ENCODE measurements at regions not wholly inside any gene's neighbourhood (a gene's known extent, or its start where the extent isn't known, plus 50 kb on each side); places are given as distances from the start of the nearest gene placed in this dataset.

GRCh38 chr6:103113416-103113815, 1719.9 kb downstream of the GRIK2 start:
- ChIA-PET RAD21 (ENCODE audit: unreplicated experiment) (interaction anchor here (1.1 kb wide), 1 partner anchor 9 kb away, joined by 3 read pairs; no protein-coding TSS in a partner anchor), CTCF (interaction anchor here (1.0 to 1.6 kb wide), 3 partner anchors 9 to 15 kb away, joined by 3 to 5 read pairs (median 3); no protein-coding TSS in a partner anchor), POLR2A (no interaction called here), SMC1A (ENCODE audit: uncharacterized antibody, unreplicated experiment) (interaction anchor here (1.0 to 2.0 kb wide), 2 partner anchors 11 to 33 kb away, joined by 3 to 5 read pairs; no protein-coding TSS in a partner anchor)
- Histone ChIP-seq H3K9me3 (replicated peaks; ENCODE audit: control insufficient read depth, insufficient read depth, low read length) (no peaks in the 10 kb centered on the region), H3K79me2 (ENCODE audit: control insufficient read depth, insufficient read depth, low read length) (no peaks in the 10 kb centered on the region), H3K27ac (ENCODE audit: control insufficient read depth, insufficient read depth) (no peak overlapping the region), H4K20me1 (ENCODE audit: control insufficient read depth, insufficient read depth) (no peaks in the 10 kb centered on the region), H3K9ac (ENCODE audit: control insufficient read depth, insufficient read depth, low read length) (no peak overlapping the region), H3K4me1 (ENCODE audit: control insufficient read depth, insufficient read depth, low read length) (no peaks in the 10 kb centered on the region), H3K27me3 (replicated peaks in 1 of 2; ENCODE audit: control insufficient read depth in 2 of 2, insufficient read depth in 2 of 2, low read length in 1 of 2) (no peaks in the 10 kb centered on the region), H2AFZ (ENCODE audit: control insufficient read depth, low read depth, low read length) (no peak overlapping the region), H3K4me2 (ENCODE audit: control insufficient read depth, insufficient read depth) (no peak overlapping the region), H3K4me3 (no peak overlapping the region), H3K36me3 (ENCODE audit: control insufficient read depth in 2 of 2, insufficient read depth in 2 of 2, low read length in 1 of 2) (no peaks in the 10 kb centered on the region)
- intact Hi-C loops (cut with micrococcal nuclease; ENCODE audit: unreplicated experiment): no loop called here
- ATAC-seq (peak; percentile 48), DNase-seq (ENCODE audit: low read depth, low spot score) (no peak), FAIRE-seq (no peak)
- TF ChIP-seq TCF3 (IDR thresholded peaks at IDR 0.05; ENCODE audit: borderline replicate concordance, insufficient read depth, low read depth, low read length) (no peak), SPI1 (IDR thresholded peaks at IDR 0.05; ENCODE audit: borderline replicate concordance, insufficient read depth, low read depth, low read length) (no peak), RFX5 (IDR thresholded peaks at IDR 0.05; ENCODE audit: low read depth, low read length) (no peak), SREBF2 (IDR thresholded peaks at IDR 0.05; ENCODE audit: low read length) (no peak), CEBPZ (IDR thresholded peaks at IDR 0.05; ENCODE audit: low read depth, low read length) (no peak)
- TF ChIP-seq, protein P1, sequence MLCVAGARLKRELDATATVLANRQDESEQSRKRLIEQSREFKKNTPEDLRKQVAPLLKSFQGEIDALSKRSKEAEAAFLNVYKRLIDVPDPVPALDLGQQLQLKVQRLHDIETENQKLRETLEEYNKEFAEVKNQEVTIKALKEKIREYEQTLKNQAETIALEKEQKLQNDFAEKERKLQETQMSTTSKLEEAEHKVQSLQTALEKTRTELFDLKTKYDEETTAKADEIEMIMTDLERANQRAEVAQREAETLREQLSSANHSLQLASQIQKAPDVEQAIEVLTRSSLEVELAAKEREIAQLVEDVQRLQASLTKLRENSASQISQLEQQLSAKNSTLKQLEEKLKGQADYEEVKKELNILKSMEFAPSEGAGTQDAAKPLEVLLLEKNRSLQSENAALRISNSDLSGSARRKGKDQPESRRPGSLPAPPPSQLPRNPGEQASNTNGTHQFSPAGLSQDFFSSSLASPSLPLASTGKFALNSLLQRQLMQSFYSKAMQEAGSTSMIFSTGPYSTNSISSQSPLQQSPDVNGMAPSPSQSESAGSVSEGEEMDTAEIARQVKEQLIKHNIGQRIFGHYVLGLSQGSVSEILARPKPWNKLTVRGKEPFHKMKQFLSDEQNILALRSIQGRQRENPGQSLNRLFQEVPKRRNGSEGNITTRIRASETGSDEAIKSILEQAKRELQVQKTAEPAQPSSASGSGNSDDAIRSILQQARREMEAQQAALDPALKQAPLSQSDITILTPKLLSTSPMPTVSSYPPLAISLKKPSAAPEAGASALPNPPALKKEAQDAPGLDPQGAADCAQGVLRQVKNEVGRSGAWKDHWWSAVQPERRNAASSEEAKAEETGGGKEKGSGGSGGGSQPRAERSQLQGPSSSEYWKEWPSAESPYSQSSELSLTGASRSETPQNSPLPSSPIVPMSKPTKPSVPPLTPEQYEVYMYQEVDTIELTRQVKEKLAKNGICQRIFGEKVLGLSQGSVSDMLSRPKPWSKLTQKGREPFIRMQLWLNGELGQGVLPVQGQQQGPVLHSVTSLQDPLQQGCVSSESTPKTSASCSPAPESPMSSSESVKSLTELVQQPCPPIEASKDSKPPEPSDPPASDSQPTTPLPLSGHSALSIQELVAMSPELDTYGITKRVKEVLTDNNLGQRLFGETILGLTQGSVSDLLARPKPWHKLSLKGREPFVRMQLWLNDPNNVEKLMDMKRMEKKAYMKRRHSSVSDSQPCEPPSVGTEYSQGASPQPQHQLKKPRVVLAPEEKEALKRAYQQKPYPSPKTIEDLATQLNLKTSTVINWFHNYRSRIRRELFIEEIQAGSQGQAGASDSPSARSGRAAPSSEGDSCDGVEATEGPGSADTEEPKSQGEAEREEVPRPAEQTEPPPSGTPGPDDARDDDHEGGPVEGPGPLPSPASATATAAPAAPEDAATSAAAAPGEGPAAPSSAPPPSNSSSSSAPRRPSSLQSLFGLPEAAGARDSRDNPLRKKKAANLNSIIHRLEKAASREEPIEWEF (IDR thresholded peaks at IDR 0.05; ENCODE audit: insufficient replicate concordance, low read depth, low read length): no peak
- no TSS peak for BruUV-seq (replicated peaks)
- in situ Hi-C loops (cut with MboI): no loop called here
- WGBS (ENCODE audit: insufficient coverage, insufficient replicate concordance, low lambda C conversion rate, missing lambda C conversion rate): 93% methylated on average over 1 of the region's 1 CpG
